ENCODE measurements at regions not wholly inside any gene's neighbourhood (a gene's known extent, or its start where the extent isn't known, plus 50 kb on each side); places are given as distances from the start of the nearest gene placed in this dataset.

DNA sequence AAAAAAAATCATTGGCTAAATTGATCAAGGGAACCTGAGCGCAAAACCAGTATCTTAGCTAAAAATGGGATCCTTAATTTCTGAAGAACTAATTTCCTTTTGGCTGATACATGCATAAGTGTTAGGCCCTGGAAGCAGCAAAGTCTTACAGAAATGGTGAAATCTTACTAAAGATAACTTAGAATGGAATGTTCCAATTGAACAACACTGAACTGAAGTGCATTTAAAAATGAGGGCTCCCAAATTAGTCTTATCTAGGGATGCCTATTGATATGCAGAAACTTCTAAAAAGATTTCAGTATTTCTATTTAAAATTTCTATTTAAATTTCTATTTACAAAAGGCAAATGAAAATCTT is 120.7 kb upstream of the BANK1 start:
- Histone ChIP-seq H3K4me3 (no peak overlapping the region), H3K27ac (no peak overlapping the region)

GRCh38 chr4:101669138-101669831 is 121.2 kb upstream of the BANK1 start:
- no peak overlapping the region for H3K4me3 ChIP-seq
- TF ChIP-seq POLR2A (IDR thresholded peaks at IDR 0.05) (no peak), CTCF (IDR thresholded peaks at IDR 0.05) (no peak)
- WGBS, 4 donors: 66 to 87% (median 76%) methylated on average over 3 of the region's 3 CpGs
- no peaks in the 10 kb centered on the region for H3K9me3 ChIP-seq (replicated peaks in 1 of 3)
- no peaks in the 10 kb centered on the region for H3K27me3 ChIP-seq
- H3K36me3 ChIP-seq (replicated peaks in 1 of 2): no peaks in the 10 kb centered on the region
- DNase-seq: no peak
- no peaks in the 10 kb centered on the region for H3K4me1 ChIP-seq (replicated peaks in 1 of 2)
- no peak overlapping the region for H3K27ac ChIP-seq
- intact Hi-C loops (cut with DNase I): no loop called here

More for the DNA sequence above, 120.7 kb upstream of the BANK1 start:
- intact Hi-C loops (cut with DNase I): no loop called here
- Histone ChIP-seq H3K36me3 (replicated peaks in 1 of 2) (no peaks in the 10 kb centered on the region), H3K9me3 (replicated peaks in 1 of 3) (no peaks in the 10 kb centered on the region), H3K4me1 (replicated peaks in 1 of 2) (no peaks in the 10 kb centered on the region), H3K27me3 (no peaks in the 10 kb centered on the region)
- TF ChIP-seq POLR2A (IDR thresholded peaks at IDR 0.05) (no peak), CTCF (IDR thresholded peaks at IDR 0.05) (no peak)
- WGBS, 4 donors: 93 to 100% (median 96%) methylated on average over 1 of the region's 1 CpG
- no peak for DNase-seq

DNA sequence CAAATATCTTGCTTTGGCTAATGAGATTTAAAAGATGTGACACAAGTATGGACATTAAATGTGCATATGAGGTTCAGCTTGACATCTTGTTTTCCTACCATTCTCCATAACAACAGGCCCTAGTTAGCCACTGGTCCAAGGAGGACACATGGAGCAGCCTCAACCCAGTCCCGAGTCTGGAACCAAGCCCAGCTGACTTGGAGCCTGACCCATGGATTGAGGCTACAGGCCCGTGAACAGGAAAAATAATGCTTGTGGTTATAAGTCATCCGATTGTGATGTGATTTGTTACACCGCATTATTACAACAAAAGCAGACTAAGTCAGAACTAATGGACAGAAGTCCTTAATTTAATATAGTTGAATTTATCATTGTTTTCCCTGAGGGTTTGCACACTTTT is 123.2 kb upstream of the BANK1 start:
- WGBS, 4 donors: 80 to 84% (median 82%) methylated on average over 4 of the region's 4 CpGs
- H3K36me3 ChIP-seq (replicated peaks in 1 of 2): no peaks in the 10 kb centered on the region
- no peaks in the 10 kb centered on the region for H3K4me1 ChIP-seq (replicated peaks in 1 of 2)
- no peak for DNase-seq
- TF ChIP-seq POLR2A (IDR thresholded peaks at IDR 0.05) (no peak), CTCF (IDR thresholded peaks at IDR 0.05) (no peak)
- intact Hi-C loops (cut with DNase I): no loop called here
- no peaks in the 10 kb centered on the region for H3K9me3 ChIP-seq (replicated peaks in 1 of 3)
- no peaks in the 10 kb centered on the region for H3K27me3 ChIP-seq
- H3K27ac ChIP-seq: no peak overlapping the region
- no peak overlapping the region for H3K4me3 ChIP-seq

- H3K9me3 ChIP-seq (replicated peaks in 1 of 3): no peaks in the 10 kb centered on the region
- H3K36me3 ChIP-seq (replicated peaks in 1 of 2): no peaks in the 10 kb centered on the region
- intact Hi-C loops (cut with DNase I): no loop called here
- H3K27ac ChIP-seq: no peak overlapping the region
- no peak for DNase-seq
- H3K4me3 ChIP-seq: no peak overlapping the region
- 0 to 48% (median 39%) methylated on average over 1 of the region's 1 CpG for WGBS, 4 donors
- TF ChIP-seq CTCF (IDR thresholded peaks at IDR 0.05): no peak
- no peak for TF ChIP-seq POLR2A (IDR thresholded peaks at IDR 0.05)
- no peaks in the 10 kb centered on the region for H3K4me1 ChIP-seq (replicated peaks in 1 of 2)
- no peaks in the 10 kb centered on the region for H3K27me3 ChIP-seq
Measured at GRCh38 chr4:101660607-101661006, 129.9 kb upstream of the BANK1 start.

All from adrenal gland (tissue), 9 donors.